Mesendoderm (in vitro differentiated cells): ENCODE measurements at regions not wholly inside any gene's neighbourhood (a gene's known extent, or its start where the extent isn't known, plus 50 kb on each side); places are given as distances from the start of the nearest gene placed in this dataset.
"Not testable (repeated sequence)": the region's sequence is repeated elsewhere in the genome, so short reads cannot be mapped to it uniquely, and the experiment has no call there.

Experiments
- DNase-seq: peaks from one replicate; pipeline ENCODE4 v3.0.0; 2013
- H2AK5ac ChIP-seq: 2 replicates; pipeline ENCODE4 v1.6.1; 2013; ENCODE audit warnings: low read length, inconsistent platforms
- H2BK120ac ChIP-seq: 2 replicates; pipeline ENCODE4 v1.6.1; 2013; ENCODE audit warnings: low read depth, mild to moderate bottlenecking, low read length, moderate library complexity, mixed read lengths
- H2BK15ac ChIP-seq: replicated peaks from 2 replicates; pipeline ENCODE4 v1.6.1; 2013; ENCODE audit warnings: low read depth, mild to moderate bottlenecking, moderate library complexity
- H2BK5ac ChIP-seq: 2 replicates; pipeline ENCODE4 v1.6.1; 2013; ENCODE audit warnings: low read length, inconsistent platforms
- H3K18ac ChIP-seq: 2 replicates; pipeline ENCODE4 v1.6.1; 2013; ENCODE audit warnings: mild to moderate bottlenecking, low read length, mixed read lengths
- H3K23ac ChIP-seq: one replicate; pipeline ENCODE4 v1.6.1; 2013; ENCODE audit warnings: low read length
- H3K27ac ChIP-seq: 2 replicates; pipeline ENCODE4 v1.5.1; 2013; ENCODE audit warnings: low read depth, mild to moderate bottlenecking, inconsistent platforms, low read length, moderate library complexity
- H3K27me3 ChIP-seq: 2 replicates; pipeline ENCODE4 v1.6.1; 2013; ENCODE audit warnings: low read length, control low read depth, mild to moderate bottlenecking, inconsistent platforms; ENCODE audit not compliant: insufficient read depth, poor library complexity
- H3K36me3 ChIP-seq: 2 replicates; pipeline ENCODE4 v1.6.1; 2013; ENCODE audit warnings: low read length, inconsistent platforms; ENCODE audit not compliant: control insufficient read depth, insufficient read depth
- H3K4ac ChIP-seq: one replicate; pipeline ENCODE4 v1.6.1; 2013; ENCODE audit warnings: low read depth, mild to moderate bottlenecking, low read length, moderate library complexity
- H3K4me1 ChIP-seq: 2 replicates; pipeline ENCODE4 v1.6.1; 2013; ENCODE audit warnings: low read depth, low read length, inconsistent platforms; ENCODE audit not compliant: control insufficient read depth
- H3K4me2 ChIP-seq: 2 replicates; pipeline ENCODE4 v1.6.1; 2013; ENCODE audit warnings: low read length
- H3K4me3 ChIP-seq: 2 replicates; pipeline ENCODE4 v1.5.1; 2013; ENCODE audit warnings: mild to moderate bottlenecking, low read length
- H3K56ac ChIP-seq: one replicate; pipeline ENCODE4 v1.6.1; 2013; ENCODE audit warnings: low read length
- H3K79me1 ChIP-seq: 2 replicates; pipeline ENCODE4 v1.6.1; 2013; ENCODE audit warnings: low read length, inconsistent platforms
- H3K79me2 ChIP-seq: 2 replicates; pipeline ENCODE4 v1.6.1; 2013; ENCODE audit warnings: mild to moderate bottlenecking, low read length; ENCODE audit not compliant: control insufficient read depth, insufficient read depth
- H3K9ac ChIP-seq: 2 replicates; pipeline ENCODE4 v1.6.1; 2013; ENCODE audit warnings: low read length, inconsistent platforms
- H4K5ac ChIP-seq: one replicate; pipeline ENCODE4 v1.6.1; 2013; ENCODE audit warnings: low read length
- H4K8ac ChIP-seq: one replicate; pipeline ENCODE4 v1.6.1; 2013; ENCODE audit warnings: low read depth, mild to moderate bottlenecking, control low read depth, low read length, moderate library complexity
- WGBS: extraction: QIAGEN DNeasy Blood & Tissue Kit; methylation state at CpG from one replicate; pipeline ENCODE4 v1.1.7; 2013; ENCODE audit warnings: low lambda C conversion rate, missing lambda C conversion rate; ENCODE audit not compliant: insufficient coverage; ENCODE audit errors: extremely low coverage; 5-methylcytosine and 5-hydroxymethylcytosine counted together

DNA sequence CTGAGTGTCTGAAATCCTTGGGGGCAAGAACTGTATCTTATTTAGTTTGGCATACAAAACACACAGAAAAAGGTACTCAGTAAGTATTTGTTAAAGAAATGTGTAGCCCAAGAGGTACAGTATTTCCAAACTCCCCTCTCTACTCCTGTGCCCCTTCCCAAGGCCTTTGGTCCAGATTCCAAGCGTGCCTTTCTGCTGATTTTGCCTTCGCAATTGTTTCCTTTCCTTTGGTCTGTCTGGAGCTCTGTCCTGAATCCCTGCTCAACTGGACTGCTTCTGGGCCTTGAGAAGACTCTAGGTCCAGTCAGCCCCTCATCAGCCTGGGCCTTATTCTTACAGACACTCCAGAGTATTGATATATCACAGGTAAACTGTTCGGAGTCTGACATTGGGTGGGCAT lies 122.2 kb upstream of the SYNCRIP start:
- no peak overlapping the region for H3K9ac ChIP-seq
- H3K27me3 ChIP-seq: no peaks in the 10 kb centered on the region
- H2BK120ac ChIP-seq: no peak overlapping the region
- H4K5ac ChIP-seq: no peak overlapping the region
- H2BK15ac ChIP-seq: no peak overlapping the region
- H2BK5ac ChIP-seq: no peak overlapping the region
- H3K4me3 ChIP-seq: no peak overlapping the region
- H3K4me2 ChIP-seq: no peak overlapping the region
- H3K36me3 ChIP-seq: no peaks in the 10 kb centered on the region
- no peak overlapping the region for H3K23ac ChIP-seq
- H3K79me2 ChIP-seq: no peaks in the 10 kb centered on the region
- no peak overlapping the region for H4K8ac ChIP-seq
- H3K56ac ChIP-seq: no peak overlapping the region
- DNase-seq: no peak
- H3K4me1 ChIP-seq: no peaks in the 10 kb centered on the region
- H3K4ac ChIP-seq: no peak overlapping the region
- H2AK5ac ChIP-seq: no peak overlapping the region
- H3K18ac ChIP-seq: no peak overlapping the region
- no peaks in the 10 kb centered on the region for H3K79me1 ChIP-seq
- WGBS: no CpG with 5 or more reads among the region's 3 CpGs
- no peak overlapping the region for H3K27ac ChIP-seq

DNA sequence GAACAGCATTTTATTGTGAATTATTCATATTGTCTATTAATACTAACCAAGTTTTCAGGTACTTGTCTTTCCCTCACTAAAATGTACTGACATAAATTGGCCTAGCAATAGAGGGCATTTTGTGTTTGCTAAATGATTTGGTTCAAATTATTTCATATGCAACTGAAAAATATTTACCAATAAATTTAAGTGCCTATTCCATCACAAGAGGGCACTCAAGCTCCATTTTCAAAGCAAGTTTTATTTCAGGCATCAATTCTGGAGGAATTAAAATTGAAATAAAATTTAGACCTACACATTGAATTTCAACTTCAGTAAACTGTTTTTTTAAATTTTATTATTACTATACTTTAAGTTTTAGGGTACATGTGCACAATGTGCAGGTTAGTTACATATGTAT lies 114.3 kb upstream of the SYNCRIP start:
- Histone ChIP-seq H3K18ac (no peak overlapping the region), H3K79me2 (no peaks in the 10 kb centered on the region)

DNA sequence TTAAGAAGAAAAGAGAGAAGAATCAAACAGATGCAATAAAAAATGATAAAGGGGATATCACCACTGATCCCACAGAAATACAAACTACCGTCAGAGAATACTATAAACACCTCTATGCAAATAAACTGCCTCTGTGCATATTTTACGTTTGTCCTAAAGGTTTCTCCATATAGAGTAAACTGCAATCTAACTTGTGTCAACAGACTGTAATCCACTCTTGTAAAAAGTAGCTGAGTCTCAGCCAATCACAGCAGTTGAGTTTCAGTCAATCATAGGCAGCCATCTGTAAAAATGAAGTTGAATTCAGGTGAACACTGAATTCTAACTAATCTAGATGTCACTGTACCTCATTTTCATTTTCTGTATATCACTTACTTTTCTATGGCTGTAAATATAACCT lies 112.2 kb upstream of the SYNCRIP start:
- no peak overlapping the region for H4K5ac ChIP-seq
- H2BK15ac ChIP-seq: no peak overlapping the region
- no peak overlapping the region for H3K27ac ChIP-seq
- H2AK5ac ChIP-seq: no peak overlapping the region
- no peaks in the 10 kb centered on the region for H3K79me1 ChIP-seq
- no peak overlapping the region for H3K4me2 ChIP-seq
- DNase-seq: no peak
- H3K9ac ChIP-seq: no peak overlapping the region
- H3K56ac ChIP-seq: no peak overlapping the region
- no peak overlapping the region for H2BK5ac ChIP-seq
- no peak overlapping the region for H2BK120ac ChIP-seq
- H3K36me3 ChIP-seq: no peaks in the 10 kb centered on the region
- H3K18ac ChIP-seq: no peak overlapping the region
- no peaks in the 10 kb centered on the region for H3K79me2 ChIP-seq
- H3K4ac ChIP-seq: no peak overlapping the region
- H3K4me3 ChIP-seq: no peak overlapping the region
- H3K27me3 ChIP-seq: no peaks in the 10 kb centered on the region
- no CpG with 5 or more reads among the region's 2 CpGs for WGBS
- H3K4me1 ChIP-seq: no peaks in the 10 kb centered on the region
- H4K8ac ChIP-seq: no peak overlapping the region
- H3K23ac ChIP-seq: no peak overlapping the region

More for the DNA sequence above, 114.3 kb upstream of the SYNCRIP start:
- Histone ChIP-seq H2BK5ac (no peak overlapping the region), H3K56ac (no peak overlapping the region), H3K23ac (no peak overlapping the region), H2AK5ac (no peak overlapping the region), H3K79me1 (no peaks in the 10 kb centered on the region), H3K36me3 (no peaks in the 10 kb centered on the region), H2BK120ac (no peak overlapping the region), H4K8ac (no peak overlapping the region), H3K4me1 (no peaks in the 10 kb centered on the region), H3K4me3 (no peak overlapping the region), H3K4me2 (no peak overlapping the region), H4K5ac (no peak overlapping the region), H3K27me3 (no peaks in the 10 kb centered on the region), H3K9ac (no peak overlapping the region), H3K27ac (no peak overlapping the region), H3K4ac (no peak overlapping the region), H2BK15ac (no peak overlapping the region)
- DNase-seq: peak; percentile 21

DNA sequence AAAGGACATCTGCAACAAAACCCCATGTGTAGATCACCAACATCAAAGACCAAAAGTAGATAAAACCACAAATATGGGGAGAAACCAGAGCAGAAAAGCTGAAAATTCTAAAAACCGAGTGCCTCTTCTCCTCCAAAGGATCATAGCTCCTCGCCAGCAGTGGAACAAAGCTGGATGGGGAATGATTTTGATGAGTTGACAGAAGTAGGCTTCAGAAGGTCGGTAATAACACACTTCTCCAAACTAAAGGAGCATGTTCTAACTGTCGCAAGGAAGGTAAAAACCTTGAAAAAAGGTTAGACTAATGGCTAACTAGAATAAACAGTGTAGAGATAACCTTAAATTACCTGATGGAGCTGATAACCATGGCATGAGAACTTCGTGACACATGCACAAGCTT lies 109.9 kb upstream of the SYNCRIP start:
- Histone ChIP-seq H2BK15ac (no peak overlapping the region), H3K9ac (no peak overlapping the region), H3K23ac (no peak overlapping the region), H3K36me3 (no peaks in the 10 kb centered on the region), H2BK5ac (no peak overlapping the region), H2AK5ac (no peak overlapping the region), H3K56ac (no peak overlapping the region), H2BK120ac (no peak overlapping the region), H4K8ac (no peak overlapping the region), H3K27ac (no peak overlapping the region), H3K4me2 (no peak overlapping the region), H3K79me2 (no peaks in the 10 kb centered on the region), H3K79me1 (no peaks in the 10 kb centered on the region), H3K4me3 (no peak overlapping the region), H3K4me1 (no peaks in the 10 kb centered on the region), H3K27me3 (no peaks in the 10 kb centered on the region), H3K4ac (no peak overlapping the region), H3K18ac (no peak overlapping the region), H4K5ac (no peak overlapping the region)
- DNase-seq: no peak
- no CpG with 5 or more reads among the region's 5 CpGs for WGBS

DNA sequence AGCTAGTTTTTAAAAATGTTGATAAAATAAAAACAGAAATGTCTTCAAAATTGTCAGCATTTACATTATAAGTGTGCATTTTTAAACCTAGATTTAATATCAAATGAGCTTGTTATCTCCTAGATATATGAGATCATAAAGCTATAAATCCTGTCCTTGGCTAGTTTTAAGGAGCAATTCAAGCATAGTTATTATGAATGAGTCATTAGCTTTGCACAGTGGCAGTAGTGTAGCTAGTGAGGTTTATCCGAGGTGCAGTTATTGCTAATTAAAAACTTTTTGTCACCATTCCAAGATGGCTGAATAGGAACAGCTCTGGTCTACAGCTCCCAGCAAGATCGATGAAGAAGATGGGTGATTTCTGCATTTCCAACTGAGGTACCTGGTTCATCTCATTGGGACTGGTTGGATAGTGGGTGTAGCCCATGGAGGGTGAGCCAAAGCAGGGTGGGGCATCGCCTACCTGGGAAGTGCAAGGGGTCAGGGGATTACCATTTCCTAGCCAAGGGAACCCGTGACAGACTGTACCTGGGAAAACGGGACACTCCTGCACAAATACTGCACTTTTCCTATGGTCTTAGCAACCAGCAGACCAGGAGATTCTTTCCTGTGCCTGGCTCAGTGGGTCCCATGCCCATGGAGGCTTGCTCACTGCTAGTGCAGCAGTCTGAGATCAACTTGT lies 108.8 kb upstream of the SYNCRIP start:
- Histone ChIP-seq H3K56ac (no peak overlapping the region), H3K18ac (no peak overlapping the region), H3K79me1 (no peaks in the 10 kb centered on the region), H3K79me2 (no peaks in the 10 kb centered on the region), H3K4ac (no peak overlapping the region), H3K27me3 (no peaks in the 10 kb centered on the region), H4K5ac (no peak overlapping the region), H3K23ac (no peak overlapping the region), H3K4me1 (no peaks in the 10 kb centered on the region), H3K27ac (no peak overlapping the region), H3K9ac (no peak overlapping the region), H3K4me3 (no peak overlapping the region), H2BK120ac (no peak overlapping the region), H2BK5ac (no peak overlapping the region), H4K8ac (no peak overlapping the region), H3K4me2 (no peak overlapping the region), H3K36me3 (no peaks in the 10 kb centered on the region), H2AK5ac (no peak overlapping the region), H2BK15ac (no peak overlapping the region)
- no peak for DNase-seq
- WGBS: no CpG with 5 or more reads among the region's 5 CpGs

DNA sequence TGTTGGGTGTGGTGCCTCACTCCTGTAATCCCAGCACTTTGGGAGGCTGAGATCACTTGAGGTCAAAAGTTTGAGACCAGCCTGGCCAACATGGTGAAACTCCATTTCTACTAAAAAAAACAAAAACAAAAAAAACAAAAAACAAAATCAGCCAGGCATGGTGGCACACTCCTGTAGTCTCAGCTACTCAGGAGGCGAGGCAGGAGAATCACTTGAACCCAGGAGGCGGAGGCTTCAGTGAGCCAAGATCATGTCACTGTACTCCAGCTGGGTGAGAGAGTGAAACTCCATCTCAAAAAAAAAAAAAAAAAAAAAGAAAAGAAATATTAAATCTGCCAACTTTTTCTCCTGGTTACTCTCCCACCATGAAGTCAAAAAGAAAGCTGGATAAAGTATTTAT lies 107.5 kb upstream of the SYNCRIP start:
- DNase-seq, H2AK5ac ChIP-seq, H3K4me3 ChIP-seq, H3K18ac ChIP-seq, H3K36me3 ChIP-seq, H3K9ac ChIP-seq, H4K5ac ChIP-seq, H3K4me1 ChIP-seq, H3K56ac ChIP-seq, H2BK120ac ChIP-seq, H3K79me1 ChIP-seq, H3K27me3 ChIP-seq, H3K79me2 ChIP-seq, H3K4me2 ChIP-seq, H3K4ac ChIP-seq, H3K23ac ChIP-seq, H4K8ac ChIP-seq, H2BK5ac ChIP-seq, H2BK15ac ChIP-seq, H3K27ac ChIP-seq: not testable (repeated sequence)
- WGBS: no CpG with 5 or more reads among the region's 2 CpGs
